SK-N-MC (cell line): ENCODE measurements at regions not wholly inside any gene's neighbourhood (a gene's known extent, or its start where the extent isn't known, plus 50 kb on each side); places are given as distances from the start of the nearest gene placed in this dataset.

Experiments
- EZH2 ChIP-seq: fragments of 200-600 bp; sonication (generic); IDR thresholded peaks from one replicate; pipeline ENCODE4 v1.6.1; 2017; ENCODE audit warnings: antibody characterized with exemption
- FOXP2 ChIP-seq: optimal IDR thresholded peaks from 2 replicates; pipeline ENCODE3; 2011; ENCODE audit warnings: mild to moderate bottlenecking, moderate library complexity; ENCODE audit not compliant: insufficient read depth; ENCODE audit errors: extremely low read length, control extremely low read depth
- POLR2AphosphoS5 ChIP-seq: IDR thresholded peaks from 2 replicates; pipeline ENCODE4 v1.6.1; 2012; ENCODE audit warnings: mild to moderate bottlenecking, low read depth, low read length, borderline replicate concordance

DNA sequence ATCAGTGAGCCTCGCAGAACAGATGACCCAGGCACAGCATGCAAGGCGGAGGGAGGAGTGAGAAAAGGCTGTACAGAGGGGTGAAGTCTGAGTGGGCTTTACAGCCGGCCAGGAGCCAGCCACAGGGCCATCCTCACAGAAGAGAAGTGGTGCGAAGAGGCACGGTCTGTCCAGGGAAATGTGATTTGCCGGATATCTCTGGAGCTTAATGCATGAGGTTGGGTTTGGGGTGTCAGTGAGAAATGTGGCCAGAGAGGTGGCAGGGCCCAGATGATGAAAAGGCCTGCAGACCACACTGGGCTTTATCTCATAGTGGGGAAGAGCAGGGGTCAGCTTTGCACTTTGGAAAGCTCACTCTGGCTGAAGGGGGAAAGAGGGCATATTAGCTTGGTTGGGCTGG, 255.2 kb downstream of the BUD13 start:
- no peak for TF ChIP-seq EZH2
- TF ChIP-seq POLR2AphosphoS5, result no peak
- TF ChIP-seq FOXP2, result no peak
